ENCODE measurements at regions not wholly inside any gene's neighbourhood (a gene's known extent, or its start where the extent isn't known, plus 50 kb on each side); places are given as distances from the start of the nearest gene placed in this dataset.

DNA sequence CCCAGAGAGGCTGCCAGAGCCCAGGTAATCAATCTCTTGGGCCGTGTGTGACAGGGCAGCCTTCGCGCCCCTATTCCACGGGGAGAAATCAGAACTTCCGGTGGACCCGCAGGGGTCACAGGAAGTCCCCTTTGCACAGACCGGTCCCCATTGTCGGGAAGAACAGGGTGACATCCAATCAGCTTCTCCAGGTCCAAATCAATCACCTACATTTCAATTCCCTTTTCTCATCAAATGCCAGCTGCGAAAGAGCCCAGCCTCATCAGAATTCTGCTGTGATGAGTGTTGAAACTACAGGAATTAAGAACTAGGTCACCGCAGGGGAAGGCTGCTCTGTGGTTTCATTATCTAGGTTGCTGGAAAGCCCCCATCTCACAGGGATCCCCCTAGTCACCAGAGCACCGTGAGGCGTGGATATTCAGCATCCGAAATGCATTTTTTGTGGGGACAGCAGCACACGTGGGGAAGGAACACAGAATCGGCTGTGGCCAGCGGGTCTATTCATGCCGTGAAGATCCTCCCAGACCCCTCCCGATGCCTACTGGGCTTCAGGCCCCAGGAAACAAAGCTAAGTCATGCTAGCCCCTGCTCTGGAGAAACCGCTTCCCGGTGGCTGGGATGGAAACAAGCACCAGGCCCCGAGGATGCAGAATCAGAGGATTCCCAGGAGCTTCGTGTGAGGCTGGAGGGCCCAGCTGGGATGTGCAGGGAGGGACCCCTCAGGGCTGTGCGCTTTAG, 193.7 kb upstream of the ID2 start:
- H3K4me3 ChIP-seq (ENCODE audit: low read depth, low read length) = no peak overlapping the region
- DNase-seq (ENCODE audit: low read depth) = no peak
- TF ChIP-seq, protein P1, sequence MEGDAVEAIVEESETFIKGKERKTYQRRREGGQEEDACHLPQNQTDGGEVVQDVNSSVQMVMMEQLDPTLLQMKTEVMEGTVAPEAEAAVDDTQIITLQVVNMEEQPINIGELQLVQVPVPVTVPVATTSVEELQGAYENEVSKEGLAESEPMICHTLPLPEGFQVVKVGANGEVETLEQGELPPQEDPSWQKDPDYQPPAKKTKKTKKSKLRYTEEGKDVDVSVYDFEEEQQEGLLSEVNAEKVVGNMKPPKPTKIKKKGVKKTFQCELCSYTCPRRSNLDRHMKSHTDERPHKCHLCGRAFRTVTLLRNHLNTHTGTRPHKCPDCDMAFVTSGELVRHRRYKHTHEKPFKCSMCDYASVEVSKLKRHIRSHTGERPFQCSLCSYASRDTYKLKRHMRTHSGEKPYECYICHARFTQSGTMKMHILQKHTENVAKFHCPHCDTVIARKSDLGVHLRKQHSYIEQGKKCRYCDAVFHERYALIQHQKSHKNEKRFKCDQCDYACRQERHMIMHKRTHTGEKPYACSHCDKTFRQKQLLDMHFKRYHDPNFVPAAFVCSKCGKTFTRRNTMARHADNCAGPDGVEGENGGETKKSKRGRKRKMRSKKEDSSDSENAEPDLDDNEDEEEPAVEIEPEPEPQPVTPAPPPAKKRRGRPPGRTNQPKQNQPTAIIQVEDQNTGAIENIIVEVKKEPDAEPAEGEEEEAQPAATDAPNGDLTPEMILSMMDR (conservative IDR thresholded peaks at IDR 0.05; ENCODE audit: low read depth, low read length) = no peak

DNA sequence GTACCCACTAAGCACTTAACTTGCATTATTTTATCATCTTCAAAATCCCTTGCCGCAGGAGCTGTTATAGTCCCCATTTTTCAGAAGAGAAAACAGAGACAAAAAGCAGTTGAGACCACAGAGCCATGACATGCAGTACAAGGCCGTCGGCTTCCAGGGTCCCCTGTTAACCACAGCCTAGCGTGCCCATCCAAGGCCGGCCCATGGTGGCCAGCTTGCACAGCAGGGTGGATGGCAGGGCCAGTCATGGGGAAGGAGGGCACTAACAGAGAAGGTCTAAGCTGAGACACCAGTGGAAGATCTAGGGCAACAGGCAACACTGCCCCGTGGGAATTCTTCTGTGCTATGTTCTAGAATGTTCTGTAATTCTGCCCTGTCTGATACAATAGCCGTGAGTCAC, 192.6 kb upstream of the ID2 start:
- DNase-seq (ENCODE audit: low read depth) = no peak
- H3K4me3 ChIP-seq (ENCODE audit: low read depth, low read length) = no peak overlapping the region
- TF ChIP-seq, protein P1 (conservative IDR thresholded peaks at IDR 0.05; ENCODE audit: low read depth, low read length) = no peak

DNA sequence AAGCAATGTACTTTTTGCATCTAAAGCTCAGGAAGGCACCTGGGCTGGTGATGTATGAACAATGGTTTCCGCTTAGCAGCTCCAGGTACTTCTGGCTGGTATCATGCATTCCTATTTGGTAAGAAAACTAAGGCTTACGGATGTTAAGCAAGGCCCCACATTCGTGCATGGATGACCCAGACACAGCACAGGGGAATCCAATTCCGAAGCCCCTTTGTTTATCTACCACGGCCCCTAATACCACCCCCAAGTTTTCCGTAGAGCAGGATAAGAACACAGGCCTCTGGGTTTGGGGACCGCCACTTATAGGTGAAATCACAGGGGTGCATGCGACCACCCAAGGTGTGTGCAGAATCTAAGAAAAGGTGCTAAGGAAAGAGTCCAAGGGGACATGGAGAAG, 192.1 kb upstream of the ID2 start:
- H3K4me3 ChIP-seq (ENCODE audit: low read depth, low read length) = no peak overlapping the region
- no peak for DNase-seq (ENCODE audit: low read depth)
- TF ChIP-seq, protein P1 (conservative IDR thresholded peaks at IDR 0.05; ENCODE audit: low read depth, low read length) = no peak

DNA sequence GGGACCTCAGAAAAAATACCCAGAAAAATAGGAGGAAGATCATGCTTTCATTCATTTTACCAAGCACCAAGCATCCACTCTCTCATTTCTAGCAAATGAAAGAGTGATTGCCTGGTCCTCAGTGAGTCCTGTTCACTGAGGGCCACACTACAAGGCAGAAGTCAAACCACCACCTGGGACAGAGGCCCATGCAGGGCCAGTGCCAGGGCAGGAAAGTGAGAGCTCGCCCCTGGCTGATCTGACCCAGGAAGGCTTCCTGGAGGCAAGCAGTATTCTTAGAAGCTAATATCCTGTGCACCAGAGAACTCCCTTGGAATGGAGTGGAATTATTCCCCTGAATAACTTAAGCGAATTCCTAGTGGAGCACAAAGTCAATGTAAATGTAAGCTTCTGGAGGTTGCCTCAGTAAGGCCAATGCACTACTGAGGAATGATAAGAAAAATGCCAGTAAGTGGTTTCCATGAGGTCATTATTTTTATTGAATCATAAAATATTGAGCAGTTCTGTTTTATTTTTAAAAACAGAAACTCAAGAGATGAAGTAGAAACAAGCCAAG, 191.6 kb upstream of the ID2 start:
- no peak overlapping the region for H3K4me3 ChIP-seq (ENCODE audit: low read depth, low read length)
- DNase-seq (ENCODE audit: low read depth) = no peak
- TF ChIP-seq, protein P1 (conservative IDR thresholded peaks at IDR 0.05; ENCODE audit: low read depth, low read length) = no peak

DNA sequence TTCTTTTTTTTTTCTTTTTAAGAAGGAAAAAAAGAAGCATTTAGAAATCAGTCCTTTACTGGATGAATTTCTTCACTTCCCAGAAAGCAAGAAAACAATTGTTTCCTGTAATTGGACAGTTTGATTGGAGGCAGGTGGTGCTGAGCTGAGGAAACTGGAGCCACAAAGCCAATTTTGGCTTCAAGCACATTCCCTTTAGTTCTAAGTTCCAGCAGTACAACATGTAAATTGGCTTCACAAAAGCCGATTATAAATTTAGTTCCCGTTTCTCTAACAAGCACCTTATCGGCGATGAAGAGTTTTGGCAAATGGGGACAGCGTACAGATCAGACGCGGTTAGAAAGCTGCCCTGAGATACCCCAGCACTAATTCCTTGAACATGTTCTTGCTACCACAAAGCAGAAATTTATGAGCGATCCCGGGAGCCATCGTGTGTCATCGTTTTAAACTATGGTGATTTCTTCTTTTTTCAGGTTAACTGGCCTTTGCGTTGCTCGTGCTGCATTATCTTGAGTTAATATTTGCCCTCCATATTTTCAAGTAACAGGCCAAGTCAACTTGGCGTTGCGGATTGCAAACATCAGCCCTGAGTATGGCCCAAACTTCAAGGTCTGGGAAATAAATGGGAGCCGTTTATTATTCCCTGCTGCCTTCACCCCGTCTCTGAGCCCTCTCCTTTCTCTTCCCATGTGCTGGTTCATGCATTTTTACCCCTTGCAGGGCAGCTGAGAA, 190.4 kb upstream of the ID2 start:
- no peak for DNase-seq (ENCODE audit: low read depth)
- TF ChIP-seq, protein P1 (conservative IDR thresholded peaks at IDR 0.05; ENCODE audit: low read depth, low read length) = no peak
- H3K4me3 ChIP-seq (ENCODE audit: low read depth, low read length) = no peak overlapping the region

DNA sequence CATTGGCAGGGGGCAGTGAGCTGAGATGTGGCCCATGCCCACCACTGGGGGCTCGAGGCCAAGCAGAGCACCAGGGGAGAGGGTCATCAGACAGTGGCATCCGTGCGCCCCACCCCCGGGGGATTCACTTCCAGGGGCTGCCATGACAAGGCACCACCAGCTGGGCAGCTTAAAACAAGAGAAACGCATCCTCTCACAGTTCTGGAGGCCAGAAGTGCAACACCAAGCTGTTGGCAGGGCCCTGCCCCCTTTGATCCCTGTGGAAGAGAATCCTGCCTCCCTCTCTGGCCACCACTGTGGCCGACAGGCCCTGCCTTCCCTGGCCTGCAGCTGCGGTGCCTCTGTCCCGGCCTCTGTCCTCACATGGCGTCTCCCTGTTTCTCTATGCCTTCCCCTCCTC, 187.7 kb upstream of the ID2 start:
- no peak for DNase-seq (ENCODE audit: low read depth)
- TF ChIP-seq, protein P1 (conservative IDR thresholded peaks at IDR 0.05; ENCODE audit: low read depth, low read length) = no peak
- H3K4me3 ChIP-seq (ENCODE audit: low read depth, low read length) = no peak overlapping the region

Data from epithelial cell of proximal tubule (primary cell).